ENCODE measurements at regions not wholly inside any gene's neighbourhood (a gene's known extent, or its start where the extent isn't known, plus 50 kb on each side); places are given as distances from the start of the nearest gene placed in this dataset.

GRCh38 chr3:151983538-151983937 is 110.1 kb downstream of the SUCNR1 start:
- Mint-ChIP-seq H3K27me3 (no peaks in the 10 kb centered on the region), H3K27ac (no peak overlapping the region), H3K4me3 (no peak overlapping the region), H3K36me3 (no peaks in the 10 kb centered on the region), H3K4me1 (ENCODE audit: unreplicated experiment) (peaks cover 6% of the 10 kb centered on the region), H3K9me3 (no peaks in the 10 kb centered on the region)
- no peak for TF ChIP-seq CTCF (conservative IDR thresholded peaks at IDR 0.05)
- DNase-seq (ENCODE audit: extremely low spot score, unreplicated experiment), result no peak

- TF ChIP-seq CTCF (conservative IDR thresholded peaks at IDR 0.05), result no peak
- Mint-ChIP-seq H3K4me1 (ENCODE audit: unreplicated experiment) (no peaks in the 10 kb centered on the region), H3K27me3 (no peaks in the 10 kb centered on the region), H3K27ac (no peak overlapping the region), H3K36me3 (no peaks in the 10 kb centered on the region), H3K9me3 (no peaks in the 10 kb centered on the region), H3K4me3 (no peak overlapping the region)
- DNase-seq (ENCODE audit: extremely low spot score, unreplicated experiment), result no peak
These were observed 112.5 kb downstream of the SUCNR1 start for GRCh38 chr3:151985787-151986430.

GRCh38 chr3:151987893-151988292 is 114.5 kb downstream of the SUCNR1 start:
- no peak for DNase-seq (ENCODE audit: extremely low spot score, unreplicated experiment)
- H3K27ac Mint-ChIP-seq, result no peak overlapping the region
- no peak overlapping the region for H3K4me3 Mint-ChIP-seq
- no peaks in the 10 kb centered on the region for H3K36me3 Mint-ChIP-seq
- H3K9me3 Mint-ChIP-seq, result no peaks in the 10 kb centered on the region
- H3K4me1 Mint-ChIP-seq (ENCODE audit: unreplicated experiment), result no peaks in the 10 kb centered on the region
- no peaks in the 10 kb centered on the region for H3K27me3 Mint-ChIP-seq
- no peak for TF ChIP-seq CTCF (conservative IDR thresholded peaks at IDR 0.05)

GRCh38 chr3:151989621-151990020 is 116.2 kb downstream of the SUCNR1 start:
- no peak for TF ChIP-seq CTCF (conservative IDR thresholded peaks at IDR 0.05)
- Mint-ChIP-seq H3K36me3 (no peaks in the 10 kb centered on the region), H3K4me3 (no peak overlapping the region), H3K27ac (no peak overlapping the region), H3K4me1 (ENCODE audit: unreplicated experiment) (no peaks in the 10 kb centered on the region), H3K9me3 (no peaks in the 10 kb centered on the region), H3K27me3 (no peaks in the 10 kb centered on the region)
- DNase-seq (ENCODE audit: extremely low spot score, unreplicated experiment), result no peak

- Mint-ChIP-seq H3K27ac (no peak overlapping the region), H3K27me3 (no peaks in the 10 kb centered on the region), H3K36me3 (no peaks in the 10 kb centered on the region), H3K4me3 (no peak overlapping the region), H3K4me1 (ENCODE audit: unreplicated experiment) (no peaks in the 10 kb centered on the region), H3K9me3 (no peaks in the 10 kb centered on the region)
- DNase-seq (ENCODE audit: extremely low spot score, unreplicated experiment), result no peak
- TF ChIP-seq CTCF (conservative IDR thresholded peaks at IDR 0.05), result no peak
These were observed 117.4 kb downstream of the SUCNR1 start for GRCh38 chr3:151990696-151991376.
